DOHH2 (cell line): ENCODE measurements at regions not wholly inside any gene's neighbourhood (a gene's known extent, or its start where the extent isn't known, plus 50 kb on each side); places are given as distances from the start of the nearest gene placed in this dataset.

ENCODE experiments used
- H3F3A ChIP-seq: fragments of 200-600 bp; sonication (generic), shearing (Covaris generic); 2 replicates; pipeline ENCODE4 v1.6.0; 2016; ENCODE audit warnings: antibody characterized with exemption, mild to moderate bottlenecking; ENCODE audit not compliant: control insufficient read depth, insufficient read depth
- H3K27ac ChIP-seq: fragments of 200-600 bp; sonication (generic); 2 replicates; pipeline ENCODE4 v1.5.1; 2014; ENCODE audit warnings: low read depth, mild to moderate bottlenecking, low read length, moderate library complexity
- H3K27me3 ChIP-seq: fragments of 200-600 bp; sonication (generic); 2 replicates; pipeline ENCODE4 v1.6.1; 2014; ENCODE audit warnings: mild to moderate bottlenecking, low read length, mixed read lengths; ENCODE audit not compliant: control insufficient read depth
- H3K36me3 ChIP-seq: fragments of 200-600 bp; sonication (generic); 2 replicates; pipeline ENCODE4 v1.6.1; 2014; ENCODE audit warnings: mild to moderate bottlenecking, low read length, moderate library complexity, mixed read lengths; ENCODE audit not compliant: control insufficient read depth
- H3K4me1 ChIP-seq: fragments of 200-600 bp; sonication (generic); 2 replicates; pipeline ENCODE4 v1.6.1; 2014; ENCODE audit warnings: mild to moderate bottlenecking, low read length, mixed read lengths; ENCODE audit not compliant: control insufficient read depth
- H3K4me2 ChIP-seq: fragments of 200-600 bp; sonication (generic); 2 replicates; pipeline ENCODE4 v1.6.0; 2014; ENCODE audit warnings: mild to moderate bottlenecking, low read length, moderate library complexity
- H3K4me3 ChIP-seq: fragments of 200-600 bp; sonication (generic); 2 replicates; pipeline ENCODE4 v1.5.1; 2014; ENCODE audit warnings: mild to moderate bottlenecking, low read length, mixed read lengths
- H3K79me2 ChIP-seq: fragments of 200-600 bp; sonication (generic); 2 replicates; pipeline ENCODE4 v1.6.1; 2014; ENCODE audit warnings: mild to moderate bottlenecking, low read length, mixed read lengths; ENCODE audit not compliant: control insufficient read depth
- H3K9me2 ChIP-seq: fragments of 200-600 bp; sonication (generic); replicated peaks from 2 replicates; pipeline ENCODE4 v1.6.1; 2014; ENCODE audit warnings: mild to moderate bottlenecking, low read length, mixed read lengths; ENCODE audit not compliant: control insufficient read depth
- H3K9me3 ChIP-seq: fragments of 200-600 bp; sonication (generic); 2 replicates; pipeline ENCODE4 v1.6.1; 2014; ENCODE audit warnings: antibody characterized with exemption, low read length, mixed read lengths; ENCODE audit not compliant: control insufficient read depth, insufficient read depth
- H4K20me1 ChIP-seq: fragments of 200-600 bp; sonication (generic); 2 replicates; pipeline ENCODE4 v1.6.0; 2014; ENCODE audit warnings: low read depth, mild to moderate bottlenecking, antibody characterized with exemption, low read length, moderate library complexity; ENCODE audit not compliant: control insufficient read depth, insufficient read depth
- CTCF ChIP-seq: fragments of 200-600 bp; sonication (generic); IDR thresholded peaks from one replicate; pipeline ENCODE4 v1.5.1; 2014; ENCODE audit warnings: antibody characterized with exemption, mild to moderate bottlenecking, low read depth, low read length; ENCODE audit not compliant: poor library complexity, severe bottlenecking
- EZH2phosphoT487 ChIP-seq: fragments of 200-600 bp; sonication (generic); IDR thresholded peaks from 2 replicates; pipeline ENCODE4 v1.6.1; 2017; ENCODE audit warnings: borderline replicate concordance, mild to moderate bottlenecking, antibody characterized with exemption, low read length, moderate library complexity, mixed read lengths

- H4K20me1 ChIP-seq, result no peaks in the 10 kb centered on the region
- no peak overlapping the region for H3K4me2 ChIP-seq
- no peak overlapping the region for H3K27ac ChIP-seq
- H3K9me3 ChIP-seq, result no peaks in the 10 kb centered on the region
- no peaks in the 10 kb centered on the region for H3K9me2 ChIP-seq
- no peaks in the 10 kb centered on the region for H3K27me3 ChIP-seq
- TF ChIP-seq EZH2phosphoT487 (no peak), CTCF (no peak)
- H3K4me3 ChIP-seq, result no peak overlapping the region
- no peaks in the 10 kb centered on the region for H3K4me1 ChIP-seq
- no peaks in the 10 kb centered on the region for H3F3A ChIP-seq
- no peaks in the 10 kb centered on the region for H3K79me2 ChIP-seq
- no peaks in the 10 kb centered on the region for H3K36me3 ChIP-seq
Observed at GRCh38 chr5:39680213-39680612, 255.4 kb upstream of the DAB2 start.

GRCh38 chr5:39678534-39678933, 253.8 kb upstream of the DAB2 start:
- no peaks in the 10 kb centered on the region for H3K9me2 ChIP-seq
- no peaks in the 10 kb centered on the region for H3K79me2 ChIP-seq
- no peaks in the 10 kb centered on the region for H3K9me3 ChIP-seq
- no peak for TF ChIP-seq CTCF
- TF ChIP-seq EZH2phosphoT487, result no peak
- no peak overlapping the region for H3K4me2 ChIP-seq
- no peak overlapping the region for H3K27ac ChIP-seq
- no peak overlapping the region for H3K4me3 ChIP-seq
- H3F3A ChIP-seq, result no peaks in the 10 kb centered on the region
- no peaks in the 10 kb centered on the region for H3K27me3 ChIP-seq
- no peaks in the 10 kb centered on the region for H3K36me3 ChIP-seq
- H3K4me1 ChIP-seq, result no peaks in the 10 kb centered on the region
- H4K20me1 ChIP-seq, result no peaks in the 10 kb centered on the region

GRCh38 chr5:39675676-39676075, 250.9 kb upstream of the DAB2 start:
- TF ChIP-seq CTCF (no peak), EZH2phosphoT487 (no peak)

More at GRCh38 chr5:39675676-39676075, 250.9 kb upstream of the DAB2 start:
- Histone ChIP-seq H3K36me3 (no peaks in the 10 kb centered on the region), H4K20me1 (no peaks in the 10 kb centered on the region), H3F3A (no peaks in the 10 kb centered on the region), H3K9me3 (no peaks in the 10 kb centered on the region), H3K27ac (no peak overlapping the region), H3K79me2 (no peaks in the 10 kb centered on the region), H3K9me2 (no peaks in the 10 kb centered on the region), H3K27me3 (no peaks in the 10 kb centered on the region), H3K4me2 (no peak overlapping the region), H3K4me1 (no peaks in the 10 kb centered on the region), H3K4me3 (no peak overlapping the region)
